Smooth muscle cell (in vitro differentiated cells): ENCODE measurements at regions not wholly inside any gene's neighbourhood (a gene's known extent, or its start where the extent isn't known, plus 50 kb on each side); places are given as distances from the start of the nearest gene placed in this dataset.

Experiments used
- DNase-seq: peaks from one replicate; lab custom pipeline; 2025; ENCODE audit not compliant: unreplicated experiment; lab: John Stamatoyannopoulos, UW
- H2AFZ ChIP-seq: fragments of 200-600 bp; sonication (generic); 2 replicates; pipeline ENCODE4 v1.6.0; 2016; ENCODE audit warnings: antibody characterized with exemption, low read depth, mild to moderate bottlenecking
- H3F3A ChIP-seq: fragments of 200-600 bp; sonication (generic); 2 replicates; pipeline ENCODE4 v1.6.0; 2017; ENCODE audit warnings: antibody characterized with exemption, low read depth
- H3K27ac ChIP-seq: fragments of 200-600 bp; sonication (generic); 2 replicates; pipeline ENCODE4 v1.5.1; 2016; ENCODE audit warnings: low read depth, mild to moderate bottlenecking
- H3K27me3 ChIP-seq: fragments of 200-600 bp; sonication (generic); 2 replicates; pipeline ENCODE4 v1.6.1; 2016; ENCODE audit warnings: low read depth, mild to moderate bottlenecking
- H3K36me3 ChIP-seq: fragments of 200-600 bp; sonication (generic); 2 replicates; pipeline ENCODE4 v1.5.1; 2016; ENCODE audit warnings: low read depth
- H3K4me1 ChIP-seq: fragments of 200-600 bp; sonication (generic); 2 replicates; pipeline ENCODE4 v1.5.1; 2016; ENCODE audit warnings: low read depth
- H3K4me2 ChIP-seq: fragments of 200-600 bp; sonication (generic); 2 replicates; pipeline ENCODE4 v1.6.0; 2016; ENCODE audit warnings: mild to moderate bottlenecking
- H3K4me3 ChIP-seq: fragments of 200-600 bp; sonication (generic); 2 replicates; pipeline ENCODE4 v1.5.1; 2016; ENCODE audit warnings: mild to moderate bottlenecking
- H3K79me2 ChIP-seq: fragments of 200-600 bp; sonication (generic); 2 replicates; pipeline ENCODE4 v1.6.0; 2016; ENCODE audit warnings: low read depth, mild to moderate bottlenecking
- H3K9ac ChIP-seq: fragments of 200-600 bp; sonication (generic); 2 replicates; pipeline ENCODE4 v1.6.0; 2016; ENCODE audit warnings: low read depth
- H3K9me3 ChIP-seq: fragments of 200-600 bp; sonication (generic); replicated peaks from 2 replicates; pipeline ENCODE4 v1.5.1; 2016; ENCODE audit warnings: low read depth
- H4K20me1 ChIP-seq: fragments of 200-600 bp; sonication (generic); 2 replicates; pipeline ENCODE4 v1.6.0; 2016; ENCODE audit warnings: low read depth
- WGBS: methylation state at CpG from one replicate; pipeline ENCODE4 v1.1.7; 2016; ENCODE audit warnings: low lambda C conversion rate; 5-methylcytosine and 5-hydroxymethylcytosine counted together
- TF ChIP-seq, protein P1 (sequence below): fragments of 200-600 bp; sonication (generic); IDR thresholded peaks from 2 replicates; pipeline ENCODE4 v1.5.1; 2017; ENCODE audit warnings: borderline replicate concordance, mild to moderate bottlenecking, antibody characterized with exemption; ENCODE audit not compliant: insufficient read depth, poor library complexity, severe bottlenecking

GRCh38 chr4:147088146-147088545, 142.5 kb upstream of the TTC29 start:
- TF ChIP-seq, protein P1, sequence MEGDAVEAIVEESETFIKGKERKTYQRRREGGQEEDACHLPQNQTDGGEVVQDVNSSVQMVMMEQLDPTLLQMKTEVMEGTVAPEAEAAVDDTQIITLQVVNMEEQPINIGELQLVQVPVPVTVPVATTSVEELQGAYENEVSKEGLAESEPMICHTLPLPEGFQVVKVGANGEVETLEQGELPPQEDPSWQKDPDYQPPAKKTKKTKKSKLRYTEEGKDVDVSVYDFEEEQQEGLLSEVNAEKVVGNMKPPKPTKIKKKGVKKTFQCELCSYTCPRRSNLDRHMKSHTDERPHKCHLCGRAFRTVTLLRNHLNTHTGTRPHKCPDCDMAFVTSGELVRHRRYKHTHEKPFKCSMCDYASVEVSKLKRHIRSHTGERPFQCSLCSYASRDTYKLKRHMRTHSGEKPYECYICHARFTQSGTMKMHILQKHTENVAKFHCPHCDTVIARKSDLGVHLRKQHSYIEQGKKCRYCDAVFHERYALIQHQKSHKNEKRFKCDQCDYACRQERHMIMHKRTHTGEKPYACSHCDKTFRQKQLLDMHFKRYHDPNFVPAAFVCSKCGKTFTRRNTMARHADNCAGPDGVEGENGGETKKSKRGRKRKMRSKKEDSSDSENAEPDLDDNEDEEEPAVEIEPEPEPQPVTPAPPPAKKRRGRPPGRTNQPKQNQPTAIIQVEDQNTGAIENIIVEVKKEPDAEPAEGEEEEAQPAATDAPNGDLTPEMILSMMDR = no peak
- Histone ChIP-seq H3K9ac (no peak overlapping the region), H3K9me3 (no peaks in the 10 kb centered on the region), H3K4me1 (no peaks in the 10 kb centered on the region), H2AFZ (no peak overlapping the region), H3F3A (no peaks in the 10 kb centered on the region), H3K27ac (no peak overlapping the region), H3K79me2 (no peaks in the 10 kb centered on the region), H3K36me3 (no peaks in the 10 kb centered on the region), H3K27me3 (no peaks in the 10 kb centered on the region), H4K20me1 (no peaks in the 10 kb centered on the region), H3K4me3 (no peak overlapping the region), H3K4me2 (no peak overlapping the region)
- DNase-seq = no peak
- 97% methylated on average over 4 of the region's 4 CpGs for WGBS

DNA sequence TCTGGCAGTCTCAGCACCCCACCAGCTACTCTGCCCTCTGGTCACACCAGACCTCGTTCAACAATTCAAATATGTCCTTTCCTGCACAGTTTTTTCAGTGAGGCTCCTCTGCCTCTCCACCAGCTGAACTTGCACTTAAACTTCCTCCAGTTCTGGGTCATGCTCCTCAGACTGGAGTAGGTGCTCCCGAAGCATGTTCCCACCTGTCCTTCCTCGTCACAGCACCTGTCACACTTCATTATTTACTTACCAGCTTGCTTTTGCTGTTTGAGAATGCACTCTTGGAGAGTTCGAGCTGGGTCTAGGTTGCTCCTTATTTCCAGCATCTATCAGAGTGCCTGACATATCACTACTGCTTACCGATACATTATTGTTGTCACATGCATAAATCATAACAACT, 144.8 kb upstream of the TTC29 start:
- Histone ChIP-seq H3K79me2 (no peaks in the 10 kb centered on the region), H3K9ac (no peak overlapping the region), H3K36me3 (no peaks in the 10 kb centered on the region), H3K4me2 (no peak overlapping the region), H3K9me3 (no peaks in the 10 kb centered on the region), H3K4me1 (no peaks in the 10 kb centered on the region), H4K20me1 (no peaks in the 10 kb centered on the region), H3K4me3 (no peak overlapping the region), H3F3A (no peaks in the 10 kb centered on the region), H3K27ac (no peak overlapping the region), H2AFZ (no peak overlapping the region), H3K27me3 (no peaks in the 10 kb centered on the region)
- TF ChIP-seq, protein P1 = no peak
- DNase-seq = no peak
- WGBS = 85% methylated on average over 5 of the region's 5 CpGs

DNA sequence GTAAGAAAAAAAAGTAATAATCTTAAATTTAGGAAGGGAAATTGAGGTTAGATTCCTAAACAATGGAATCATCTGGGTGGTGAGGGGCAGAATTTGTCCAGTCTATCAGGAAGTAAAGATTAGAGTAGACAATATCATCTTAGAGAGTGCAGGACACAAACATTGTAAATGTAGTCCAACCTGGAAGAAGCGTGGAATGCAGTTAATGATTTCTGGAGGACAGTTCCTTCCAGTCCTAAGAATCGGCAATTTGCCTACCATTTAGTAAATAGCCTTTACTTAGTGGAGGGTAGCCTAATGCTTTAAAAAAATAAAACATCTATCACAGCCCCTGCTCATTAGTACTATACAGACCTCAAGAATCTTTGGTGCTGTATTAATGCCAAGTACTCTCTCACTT, 147.5 kb upstream of the TTC29 start:
- no peak overlapping the region for H3K9ac ChIP-seq
- 72% methylated on average over 2 of the region's 2 CpGs for WGBS
- H4K20me1 ChIP-seq = no peaks in the 10 kb centered on the region
- H3F3A ChIP-seq = no peaks in the 10 kb centered on the region
- H3K4me1 ChIP-seq = no peaks in the 10 kb centered on the region
- no peaks in the 10 kb centered on the region for H3K27me3 ChIP-seq
- no peak overlapping the region for H2AFZ ChIP-seq
- no peaks in the 10 kb centered on the region for H3K9me3 ChIP-seq
- H3K4me2 ChIP-seq = no peak overlapping the region
- TF ChIP-seq, protein P1 = no peak
- no peaks in the 10 kb centered on the region for H3K79me2 ChIP-seq
- DNase-seq = no peak
- H3K27ac ChIP-seq = no peak overlapping the region
- H3K36me3 ChIP-seq = no peaks in the 10 kb centered on the region
- H3K4me3 ChIP-seq = no peak overlapping the region

- H3K4me2 ChIP-seq = no peak overlapping the region
- peaks cover 7% of the 10 kb centered on the region for H3K27me3 ChIP-seq
- no peaks in the 10 kb centered on the region for H3K9me3 ChIP-seq
- no peak overlapping the region for H3K9ac ChIP-seq
- WGBS = 71% methylated on average over 2 of the region's 2 CpGs
- H3K4me3 ChIP-seq = no peak overlapping the region
- H3K36me3 ChIP-seq = no peaks in the 10 kb centered on the region
- no peaks in the 10 kb centered on the region for H3K4me1 ChIP-seq
- no peak overlapping the region for H3K27ac ChIP-seq
- no peaks in the 10 kb centered on the region for H3F3A ChIP-seq
- TF ChIP-seq, protein P1 = no peak
- DNase-seq = no peak
- no peaks in the 10 kb centered on the region for H4K20me1 ChIP-seq
- no peak overlapping the region for H2AFZ ChIP-seq
- no peaks in the 10 kb centered on the region for H3K79me2 ChIP-seq
Observed at GRCh38 chr4:147094238-147094637, 148.6 kb upstream of the TTC29 start.
